Mammary epithelial cell (primary cell): ENCODE measurements at regions not wholly inside any gene's neighbourhood (a gene's known extent, or its start where the extent isn't known, plus 50 kb on each side); places are given as distances from the start of the nearest gene placed in this dataset.

ENCODE experiments used
- EZH2 ChIP-seq: IDR thresholded peaks from 2 replicates; pipeline ENCODE4 v1.6.1; 2012; ENCODE audit warnings: low read length, inconsistent platforms, borderline replicate concordance
- TF ChIP-seq, protein P1 (sequence below), 2 donors: IDR thresholded peaks in 1 of 2; conservative IDR thresholded peaks in 1 of 2; 2 replicates each; pipeline ENCODE4 v1.5.1; 2011 to 2012; ENCODE audit warnings: inconsistent platforms in 2 of 2, low read length in 2 of 2, mild to moderate bottlenecking in 2 of 2, control low read depth in 1 of 2, low read depth in 1 of 2; ENCODE audit not compliant: insufficient read depth in 1 of 2; ENCODE audit errors: extremely low read depth in 1 of 2

DNA sequence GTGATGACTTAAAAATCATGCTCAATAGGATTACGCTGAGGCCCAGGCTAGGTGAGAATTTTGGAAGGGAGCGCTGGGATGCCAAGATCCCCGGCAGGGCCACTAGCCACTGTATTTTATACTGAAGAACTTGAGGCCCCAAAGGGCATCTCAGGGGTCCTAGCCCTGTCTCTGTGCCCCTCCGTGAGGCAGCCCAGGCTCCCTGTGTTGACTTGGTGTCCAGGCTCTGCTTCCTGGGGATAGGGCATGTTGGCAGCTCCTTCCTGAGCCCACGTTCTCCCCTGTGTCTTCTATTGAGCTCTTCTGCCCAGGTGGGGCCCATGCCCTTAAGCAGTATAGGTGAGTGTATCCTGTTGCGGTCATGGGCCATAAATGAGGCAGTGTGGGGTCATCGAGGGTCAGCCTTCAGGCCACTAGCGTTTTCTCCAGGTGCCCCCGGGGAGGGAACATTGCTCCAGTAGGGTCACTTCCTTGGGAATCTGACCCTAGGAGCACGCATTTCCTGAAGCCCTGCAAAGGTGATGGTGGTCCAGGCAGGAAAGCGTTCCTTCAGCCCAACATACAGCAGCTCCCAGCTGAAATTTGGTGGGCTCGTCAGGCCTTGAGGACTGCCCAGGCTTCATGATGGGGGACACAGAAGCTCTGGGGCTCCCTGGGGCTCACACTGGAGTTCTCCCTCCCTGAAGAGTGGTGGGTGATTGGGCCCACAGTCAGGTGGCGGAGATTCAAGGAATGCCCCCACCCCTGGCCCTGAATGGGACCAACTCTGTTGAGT, 189.4 kb downstream of the UBE3A start:
- TF ChIP-seq, protein P1, sequence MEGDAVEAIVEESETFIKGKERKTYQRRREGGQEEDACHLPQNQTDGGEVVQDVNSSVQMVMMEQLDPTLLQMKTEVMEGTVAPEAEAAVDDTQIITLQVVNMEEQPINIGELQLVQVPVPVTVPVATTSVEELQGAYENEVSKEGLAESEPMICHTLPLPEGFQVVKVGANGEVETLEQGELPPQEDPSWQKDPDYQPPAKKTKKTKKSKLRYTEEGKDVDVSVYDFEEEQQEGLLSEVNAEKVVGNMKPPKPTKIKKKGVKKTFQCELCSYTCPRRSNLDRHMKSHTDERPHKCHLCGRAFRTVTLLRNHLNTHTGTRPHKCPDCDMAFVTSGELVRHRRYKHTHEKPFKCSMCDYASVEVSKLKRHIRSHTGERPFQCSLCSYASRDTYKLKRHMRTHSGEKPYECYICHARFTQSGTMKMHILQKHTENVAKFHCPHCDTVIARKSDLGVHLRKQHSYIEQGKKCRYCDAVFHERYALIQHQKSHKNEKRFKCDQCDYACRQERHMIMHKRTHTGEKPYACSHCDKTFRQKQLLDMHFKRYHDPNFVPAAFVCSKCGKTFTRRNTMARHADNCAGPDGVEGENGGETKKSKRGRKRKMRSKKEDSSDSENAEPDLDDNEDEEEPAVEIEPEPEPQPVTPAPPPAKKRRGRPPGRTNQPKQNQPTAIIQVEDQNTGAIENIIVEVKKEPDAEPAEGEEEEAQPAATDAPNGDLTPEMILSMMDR (conservative IDR thresholded peaks at IDR 0.05 in 1 of 2, IDR thresholded peaks at IDR 0.05 in 1 of 2; ENCODE audit: extremely low read depth in 1 of 2, insufficient read depth in 1 of 2, low read depth in 1 of 2, low read length in 2 of 2), result no peak
- TF ChIP-seq EZH2, result no peak
